ENCODE measurements at regions not wholly inside any gene's neighbourhood (a gene's known extent, or its start where the extent isn't known, plus 50 kb on each side); places are given as distances from the start of the nearest gene placed in this dataset.

DNA sequence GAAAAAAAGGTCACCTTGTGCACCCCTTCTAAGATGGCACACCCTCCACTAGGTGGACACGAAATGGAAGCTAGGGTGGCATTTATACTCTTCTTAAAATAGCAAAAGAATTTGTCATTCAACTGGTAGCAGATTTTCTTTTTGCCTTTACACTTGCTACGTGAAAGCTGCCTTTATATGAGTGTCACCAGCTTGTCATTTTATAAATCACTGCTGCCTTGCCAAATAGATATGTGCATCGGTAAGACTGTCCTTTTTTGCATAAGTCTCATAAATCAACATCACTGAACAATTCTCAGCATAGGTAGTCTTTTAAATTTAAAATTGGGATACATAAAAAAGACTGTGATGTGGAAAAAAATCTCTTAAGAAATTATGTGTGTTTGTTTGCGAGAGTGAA is 764.1 kb downstream of the TDRD15 start:
- DNase-seq (ENCODE audit: low spot score) (no peak), FAIRE-seq (no peak), ATAC-seq (no peak)
- ChIA-PET POLR2A (no interaction called here), CTCF (ENCODE audit: low intra/inter-chr PET ratio, low total read pairs) (no interaction called here)
- no peaks in the 10 kb centered on the region for H3K36me3 ChIP-seq (replicated peaks in 1 of 2; ENCODE audit: control insufficient read depth in 1 of 2, insufficient read depth in 2 of 2, low read length in 2 of 2)
- intact Hi-C loops (cut with micrococcal nuclease; ENCODE audit: unreplicated experiment) (no loop called here), in situ Hi-C loops (cut with HindIII; ENCODE audit: extremely low pct_ligation_motif_present, low pct_unique_long_range_greater_than_20kb) (no loop called here)
- BruUV-seq (replicated peaks): no TSS peak
- no peak overlapping the region for H3K4me3 ChIP-seq (replicated peaks in 1 of 3; ENCODE audit: insufficient read depth in 1 of 3, low read depth in 2 of 3, low read length in 3 of 3)
- no peaks in the 10 kb centered on the region for H3K4me1 ChIP-seq (ENCODE audit: insufficient read depth, low read length)
- H3K4me2 ChIP-seq (ENCODE audit: low read depth, low read length): no peak overlapping the region
- H3K27me3 ChIP-seq (ENCODE audit: control insufficient read depth in 1 of 2, insufficient read depth in 2 of 2, low read length in 2 of 2): no peaks in the 10 kb centered on the region; a peak in 2 of 5 replicates
- WGBS (ENCODE audit: low lambda C conversion rate): 7% methylated on average over 4 of the region's 4 CpGs
- H3K9ac ChIP-seq (ENCODE audit: insufficient read depth, low read depth, low read length): no peak overlapping the region
- no peaks in the 10 kb centered on the region for H4K20me1 ChIP-seq (ENCODE audit: insufficient read depth, low read length)
- no peak overlapping the region for H2AFZ ChIP-seq (ENCODE audit: low read length)
- H3K27ac ChIP-seq (ENCODE audit: extremely low read length, insufficient read depth, low read length): no peak overlapping the region
- H3K79me2 ChIP-seq (ENCODE audit: insufficient read depth, low read length): no peaks in the 10 kb centered on the region
- peaks cover 16% of the 10 kb centered on the region for H3K9me3 ChIP-seq (ENCODE audit: low read length)
- no peak for TF ChIP-seq ZNF619 (CRISPR knock-in tag; IDR thresholded peaks at IDR 0.05)
- TF ChIP-seq PAX8 (CRISPR knock-in tag; IDR thresholded peaks at IDR 0.05; ENCODE audit: borderline replicate concordance): no peak
- TF ChIP-seq, protein P1, sequence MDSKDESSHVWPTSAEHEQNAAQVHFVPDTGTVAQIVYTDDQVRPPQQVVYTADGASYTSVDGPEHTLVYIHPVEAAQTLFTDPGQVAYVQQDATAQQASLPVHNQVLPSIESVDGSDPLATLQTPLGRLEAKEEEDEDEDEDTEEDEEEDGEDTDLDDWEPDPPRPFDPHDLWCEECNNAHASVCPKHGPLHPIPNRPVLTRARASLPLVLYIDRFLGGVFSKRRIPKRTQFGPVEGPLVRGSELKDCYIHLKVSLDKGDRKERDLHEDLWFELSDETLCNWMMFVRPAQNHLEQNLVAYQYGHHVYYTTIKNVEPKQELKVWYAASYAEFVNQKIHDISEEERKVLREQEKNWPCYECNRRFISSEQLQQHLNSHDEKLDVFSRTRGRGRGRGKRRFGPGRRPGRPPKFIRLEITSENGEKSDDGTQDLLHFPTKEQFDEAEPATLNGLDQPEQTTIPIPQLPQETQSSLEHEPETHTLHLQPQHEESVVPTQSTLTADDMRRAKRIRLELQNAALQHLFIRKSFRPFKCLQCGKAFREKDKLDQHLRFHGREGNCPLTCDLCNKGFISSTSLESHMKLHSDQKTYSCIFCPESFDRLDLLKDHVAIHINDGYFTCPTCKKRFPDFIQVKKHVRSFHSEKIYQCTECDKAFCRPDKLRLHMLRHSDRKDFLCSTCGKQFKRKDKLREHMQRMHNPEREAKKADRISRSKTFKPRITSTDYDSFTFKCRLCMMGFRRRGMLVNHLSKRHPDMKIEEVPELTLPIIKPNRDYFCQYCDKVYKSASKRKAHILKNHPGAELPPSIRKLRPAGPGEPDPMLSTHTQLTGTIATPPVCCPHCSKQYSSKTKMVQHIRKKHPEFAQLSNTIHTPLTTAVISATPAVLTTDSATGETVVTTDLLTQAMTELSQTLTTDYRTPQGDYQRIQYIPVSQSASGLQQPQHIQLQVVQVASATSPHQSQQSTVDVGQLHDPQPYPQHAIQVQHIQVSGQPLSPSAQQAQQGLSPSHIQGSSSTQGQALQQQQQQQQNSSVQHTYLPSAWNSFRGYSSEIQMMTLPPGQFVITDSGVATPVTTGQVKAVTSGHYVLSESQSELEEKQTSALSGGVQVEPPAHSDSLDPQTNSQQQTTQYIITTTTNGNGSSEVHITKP (CRISPR knock-in tag; IDR thresholded peaks at IDR 0.05; ENCODE audit: low read depth): no peak
- TF ChIP-seq, protein P2, sequence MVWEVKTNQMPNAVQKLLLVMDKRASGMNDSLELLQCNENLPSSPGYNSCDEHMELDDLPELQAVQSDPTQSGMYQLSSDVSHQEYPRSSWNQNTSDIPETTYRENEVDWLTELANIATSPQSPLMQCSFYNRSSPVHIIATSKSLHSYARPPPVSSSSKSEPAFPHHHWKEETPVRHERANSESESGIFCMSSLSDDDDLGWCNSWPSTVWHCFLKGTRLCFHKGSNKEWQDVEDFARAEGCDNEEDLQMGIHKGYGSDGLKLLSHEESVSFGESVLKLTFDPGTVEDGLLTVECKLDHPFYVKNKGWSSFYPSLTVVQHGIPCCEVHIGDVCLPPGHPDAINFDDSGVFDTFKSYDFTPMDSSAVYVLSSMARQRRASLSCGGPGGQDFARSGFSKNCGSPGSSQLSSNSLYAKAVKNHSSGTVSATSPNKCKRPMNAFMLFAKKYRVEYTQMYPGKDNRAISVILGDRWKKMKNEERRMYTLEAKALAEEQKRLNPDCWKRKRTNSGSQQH (CRISPR knock-in tag; IDR thresholded peaks at IDR 0.05; ENCODE audit: low read depth): no peak
- TF ChIP-seq, protein P3, sequence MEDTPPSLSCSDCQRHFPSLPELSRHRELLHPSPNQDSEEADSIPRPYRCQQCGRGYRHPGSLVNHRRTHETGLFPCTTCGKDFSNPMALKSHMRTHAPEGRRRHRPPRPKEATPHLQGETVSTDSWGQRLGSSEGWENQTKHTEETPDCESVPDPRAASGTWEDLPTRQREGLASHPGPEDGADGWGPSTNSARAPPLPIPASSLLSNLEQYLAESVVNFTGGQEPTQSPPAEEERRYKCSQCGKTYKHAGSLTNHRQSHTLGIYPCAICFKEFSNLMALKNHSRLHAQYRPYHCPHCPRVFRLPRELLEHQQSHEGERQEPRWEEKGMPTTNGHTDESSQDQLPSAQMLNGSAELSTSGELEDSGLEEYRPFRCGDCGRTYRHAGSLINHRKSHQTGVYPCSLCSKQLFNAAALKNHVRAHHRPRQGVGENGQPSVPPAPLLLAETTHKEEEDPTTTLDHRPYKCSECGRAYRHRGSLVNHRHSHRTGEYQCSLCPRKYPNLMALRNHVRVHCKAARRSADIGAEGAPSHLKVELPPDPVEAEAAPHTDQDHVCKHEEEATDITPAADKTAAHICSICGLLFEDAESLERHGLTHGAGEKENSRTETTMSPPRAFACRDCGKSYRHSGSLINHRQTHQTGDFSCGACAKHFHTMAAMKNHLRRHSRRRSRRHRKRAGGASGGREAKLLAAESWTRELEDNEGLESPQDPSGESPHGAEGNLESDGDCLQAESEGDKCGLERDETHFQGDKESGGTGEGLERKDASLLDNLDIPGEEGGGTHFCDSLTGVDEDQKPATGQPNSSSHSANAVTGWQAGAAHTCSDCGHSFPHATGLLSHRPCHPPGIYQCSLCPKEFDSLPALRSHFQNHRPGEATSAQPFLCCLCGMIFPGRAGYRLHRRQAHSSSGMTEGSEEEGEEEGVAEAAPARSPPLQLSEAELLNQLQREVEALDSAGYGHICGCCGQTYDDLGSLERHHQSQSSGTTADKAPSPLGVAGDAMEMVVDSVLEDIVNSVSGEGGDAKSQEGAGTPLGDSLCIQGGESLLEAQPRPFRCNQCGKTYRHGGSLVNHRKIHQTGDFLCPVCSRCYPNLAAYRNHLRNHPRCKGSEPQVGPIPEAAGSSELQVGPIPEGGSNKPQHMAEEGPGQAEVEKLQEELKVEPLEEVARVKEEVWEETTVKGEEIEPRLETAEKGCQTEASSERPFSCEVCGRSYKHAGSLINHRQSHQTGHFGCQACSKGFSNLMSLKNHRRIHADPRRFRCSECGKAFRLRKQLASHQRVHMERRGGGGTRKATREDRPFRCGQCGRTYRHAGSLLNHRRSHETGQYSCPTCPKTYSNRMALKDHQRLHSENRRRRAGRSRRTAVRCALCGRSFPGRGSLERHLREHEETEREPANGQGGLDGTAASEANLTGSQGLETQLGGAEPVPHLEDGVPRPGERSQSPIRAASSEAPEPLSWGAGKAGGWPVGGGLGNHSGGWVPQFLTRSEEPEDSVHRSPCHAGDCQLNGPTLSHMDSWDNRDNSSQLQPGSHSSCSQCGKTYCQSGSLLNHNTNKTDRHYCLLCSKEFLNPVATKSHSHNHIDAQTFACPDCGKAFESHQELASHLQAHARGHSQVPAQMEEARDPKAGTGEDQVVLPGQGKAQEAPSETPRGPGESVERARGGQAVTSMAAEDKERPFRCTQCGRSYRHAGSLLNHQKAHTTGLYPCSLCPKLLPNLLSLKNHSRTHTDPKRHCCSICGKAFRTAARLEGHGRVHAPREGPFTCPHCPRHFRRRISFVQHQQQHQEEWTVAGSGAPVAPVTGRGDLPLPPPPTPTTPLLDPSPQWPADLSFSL (CRISPR knock-in tag; IDR thresholded peaks at IDR 0.05): no peak
- TF ChIP-seq, protein P4, sequence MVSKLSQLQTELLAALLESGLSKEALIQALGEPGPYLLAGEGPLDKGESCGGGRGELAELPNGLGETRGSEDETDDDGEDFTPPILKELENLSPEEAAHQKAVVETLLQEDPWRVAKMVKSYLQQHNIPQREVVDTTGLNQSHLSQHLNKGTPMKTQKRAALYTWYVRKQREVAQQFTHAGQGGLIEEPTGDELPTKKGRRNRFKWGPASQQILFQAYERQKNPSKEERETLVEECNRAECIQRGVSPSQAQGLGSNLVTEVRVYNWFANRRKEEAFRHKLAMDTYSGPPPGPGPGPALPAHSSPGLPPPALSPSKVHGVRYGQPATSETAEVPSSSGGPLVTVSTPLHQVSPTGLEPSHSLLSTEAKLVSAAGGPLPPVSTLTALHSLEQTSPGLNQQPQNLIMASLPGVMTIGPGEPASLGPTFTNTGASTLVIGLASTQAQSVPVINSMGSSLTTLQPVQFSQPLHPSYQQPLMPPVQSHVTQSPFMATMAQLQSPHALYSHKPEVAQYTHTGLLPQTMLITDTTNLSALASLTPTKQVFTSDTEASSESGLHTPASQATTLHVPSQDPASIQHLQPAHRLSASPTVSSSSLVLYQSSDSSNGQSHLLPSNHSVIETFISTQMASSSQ (IDR thresholded peaks at IDR 0.05; ENCODE audit: low read depth): no peak
- TF ChIP-seq, protein P4 (CRISPR knock-in tag; IDR thresholded peaks at IDR 0.05; ENCODE audit: borderline replicate concordance): no peak
- no peak for TF ChIP-seq ZFP62 (CRISPR knock-in tag; IDR thresholded peaks at IDR 0.05)
- TF ChIP-seq ZNF382 (CRISPR knock-in tag; IDR thresholded peaks at IDR 0.05; ENCODE audit: borderline replicate concordance): no peak

Data from HepG2 (cell line).